ENCODE measurements at regions not wholly inside any gene's neighbourhood (a gene's known extent, or its start where the extent isn't known, plus 50 kb on each side); places are given as distances from the start of the nearest gene placed in this dataset.
"Not testable (repeated sequence)": the region's sequence is repeated elsewhere in the genome, so short reads cannot be mapped to it uniquely, and the experiment has no call there.

DNA sequence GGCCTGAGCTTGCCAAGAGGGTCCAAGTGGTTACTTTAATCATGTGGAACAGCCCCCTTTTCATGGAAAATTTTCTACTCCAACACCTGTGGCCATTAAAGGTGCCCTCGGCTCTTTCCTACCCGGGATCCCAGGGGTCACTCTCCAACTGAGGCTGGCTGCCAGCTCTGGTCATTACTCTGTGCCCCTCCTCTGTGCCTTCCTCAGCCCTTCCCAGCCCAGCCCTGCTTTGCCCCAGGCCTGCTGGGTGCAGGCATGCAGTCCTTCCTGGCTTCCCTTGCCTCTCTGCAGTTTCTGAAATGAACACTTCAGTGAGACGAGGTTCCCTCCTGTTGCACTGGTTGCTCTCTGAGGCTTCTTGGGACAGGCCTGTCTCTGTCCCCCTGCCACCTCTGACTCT is 951.1 kb upstream of the ZNF722 start:
- H3K4me3 ChIP-seq (ENCODE audit: low read depth, low read length, poor library complexity, severe bottlenecking): no peak overlapping the region
- DNase-seq (ENCODE audit: low spot score): no peak
- peaks cover 21% of the 10 kb centered on the region for H3K9me3 ChIP-seq (ENCODE audit: low read depth, low read length, poor library complexity, severe bottlenecking)
- H3K4me1 ChIP-seq (ENCODE audit: insufficient read depth, low read length, poor library complexity, severe bottlenecking): no peaks in the 10 kb centered on the region
- no peak overlapping the region for H3K27ac ChIP-seq (ENCODE audit: low read depth, low read length, poor library complexity, severe bottlenecking)
- intact Hi-C loops (cut with micrococcal nuclease; ENCODE audit: unreplicated experiment): no loop called here
- ChIA-PET CTCF (no interaction called here), POLR2A (ENCODE audit: low non-redundant PET) (no interaction called here)
- TF ChIP-seq EZH2 (IDR thresholded peaks at IDR 0.05; ENCODE audit: borderline replicate concordance, low read depth, low read length, poor library complexity, severe bottlenecking) (no peak), CTCF (conservative IDR thresholded peaks at IDR 0.05; ENCODE audit: low read depth, low read length) (no peak)
- BruUV-seq (replicated peaks): no TSS peak
- H3K36me3 ChIP-seq (ENCODE audit: insufficient read depth, low read length, poor library complexity, severe bottlenecking): no peaks in the 10 kb centered on the region
- no peaks in the 10 kb centered on the region for H3K27me3 ChIP-seq (replicated peaks; ENCODE audit: insufficient read depth, low read depth, low read length, poor library complexity)

GRCh38 chr7:63054191-63054661 is 944.4 kb upstream of the ZNF722 start:
- TF ChIP-seq CTCF (conservative IDR thresholded peaks at IDR 0.05; ENCODE audit: low read depth, low read length) (no peak), EZH2 (IDR thresholded peaks at IDR 0.05; ENCODE audit: borderline replicate concordance, low read depth, low read length, poor library complexity, severe bottlenecking) (no peak)
- Histone ChIP-seq H3K4me3 (ENCODE audit: low read depth, low read length, poor library complexity, severe bottlenecking) (no peak overlapping the region), H3K27ac (ENCODE audit: low read depth, low read length, poor library complexity, severe bottlenecking) (no peak overlapping the region), H3K4me1 (ENCODE audit: insufficient read depth, low read length, poor library complexity, severe bottlenecking) (no peaks in the 10 kb centered on the region), H3K27me3 (replicated peaks; ENCODE audit: insufficient read depth, low read depth, low read length, poor library complexity) (no peaks in the 10 kb centered on the region), H3K9me3 (ENCODE audit: low read depth, low read length, poor library complexity, severe bottlenecking) (peaks cover 10% of the 10 kb centered on the region), H3K36me3 (ENCODE audit: insufficient read depth, low read length, poor library complexity, severe bottlenecking) (no peaks in the 10 kb centered on the region)
- ChIA-PET CTCF (no interaction called here), POLR2A (ENCODE audit: low non-redundant PET) (no interaction called here)
- intact Hi-C loops (cut with micrococcal nuclease; ENCODE audit: unreplicated experiment): no loop called here
- BruUV-seq (replicated peaks): no TSS peak
- DNase-seq (ENCODE audit: low spot score): no peak

DNA sequence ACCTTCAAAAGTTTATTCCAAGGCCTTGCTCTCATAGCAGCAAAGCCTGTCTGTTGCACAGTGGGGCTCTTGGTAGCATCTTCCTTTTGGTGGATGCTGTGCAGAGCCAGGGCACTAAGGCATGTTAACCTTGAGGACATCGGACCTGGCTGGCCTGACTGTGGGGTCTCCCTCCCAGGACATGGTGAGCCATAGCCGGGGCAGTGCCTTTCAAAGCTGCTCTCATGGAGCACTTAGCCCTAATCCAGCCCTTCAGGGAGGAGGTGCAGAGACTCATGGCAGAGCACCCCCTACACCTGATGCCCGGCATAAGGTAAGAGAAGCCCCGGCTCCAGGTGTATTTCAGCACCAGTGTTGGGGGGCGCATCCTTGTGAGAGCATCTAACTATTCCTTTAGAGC is 941.4 kb upstream of the ZNF722 start:
- Histone ChIP-seq H3K27me3 (replicated peaks; ENCODE audit: insufficient read depth, low read depth, low read length, poor library complexity) (no peaks in the 10 kb centered on the region), H3K27ac (ENCODE audit: low read depth, low read length, poor library complexity, severe bottlenecking) (no peak overlapping the region), H3K36me3 (ENCODE audit: insufficient read depth, low read length, poor library complexity, severe bottlenecking) (no peaks in the 10 kb centered on the region), H3K9me3 (ENCODE audit: low read depth, low read length, poor library complexity, severe bottlenecking) (peaks cover 12% of the 10 kb centered on the region), H3K4me1 (ENCODE audit: insufficient read depth, low read length, poor library complexity, severe bottlenecking) (no peaks in the 10 kb centered on the region), H3K4me3 (ENCODE audit: low read depth, low read length, poor library complexity, severe bottlenecking) (no peak overlapping the region)
- ChIA-PET CTCF (no interaction called here), POLR2A (ENCODE audit: low non-redundant PET) (no interaction called here)
- BruUV-seq (replicated peaks): no TSS peak
- no peak for TF ChIP-seq CTCF (conservative IDR thresholded peaks at IDR 0.05; ENCODE audit: low read depth, low read length)
- no peak for TF ChIP-seq EZH2 (IDR thresholded peaks at IDR 0.05; ENCODE audit: borderline replicate concordance, low read depth, low read length, poor library complexity, severe bottlenecking)
- no peak for DNase-seq (ENCODE audit: low spot score)
- intact Hi-C loops (cut with micrococcal nuclease; ENCODE audit: unreplicated experiment): no loop called here

- H3K4me1 ChIP-seq (ENCODE audit: insufficient read depth, low read length, poor library complexity, severe bottlenecking); POLR2A ChIA-PET (ENCODE audit: low non-redundant PET); H3K27me3 ChIP-seq (replicated peaks; ENCODE audit: insufficient read depth, low read depth, low read length, poor library complexity); H3K36me3 ChIP-seq (ENCODE audit: insufficient read depth, low read length, poor library complexity, severe bottlenecking); H3K27ac ChIP-seq (ENCODE audit: low read depth, low read length, poor library complexity, severe bottlenecking); intact Hi-C loops (cut with micrococcal nuclease; ENCODE audit: unreplicated experiment); DNase-seq (ENCODE audit: low spot score); BruUV-seq (replicated peaks); H3K4me3 ChIP-seq (ENCODE audit: low read depth, low read length, poor library complexity, severe bottlenecking); CTCF ChIA-PET: not testable (repeated sequence)
- H3K9me3 ChIP-seq (ENCODE audit: low read depth, low read length, poor library complexity, severe bottlenecking): peaks cover 12% of the 10 kb centered on the region
Observed at GRCh38 chr7:63060701-63061100, 937.9 kb upstream of the ZNF722 start.

Measured in A673 (cell line).